H1 (cell line): ENCODE measurements at regions not wholly inside any gene's neighbourhood (a gene's known extent, or its start where the extent isn't known, plus 50 kb on each side); places are given as distances from the start of the nearest gene placed in this dataset.

Experiments
- ATF2 ChIP-seq: IDR thresholded peaks from 2 replicates; pipeline ENCODE4 v1.6.1; 2012; ENCODE audit warnings: low read length, inconsistent platforms
- CHD2 ChIP-seq: IDR thresholded peaks from 2 replicates; pipeline ENCODE4 v1.6.1; 2012; ENCODE audit warnings: low read length, improper control_type of control experiment
- CTCF ChIP-seq, 3 experiments: IDR thresholded peaks; 1 replicate in 2 of 3; 2 replicates in 1 of 3; pipeline versions ENCODE4 v1.5.1 to v1.6.1; 2011; ENCODE audit warnings: low read length in 3 of 3, mild to moderate bottlenecking in 3 of 3, inconsistent platforms in 2 of 3, low read depth in 1 of 3, moderate library complexity in 1 of 3; ENCODE audit not compliant: insufficient read depth in 1 of 3; ENCODE audit errors: control extremely low read depth in 1 of 3
- EZH2 ChIP-seq: fragments of 200-600 bp; sonication (generic); IDR thresholded peaks from 2 replicates; pipeline ENCODE4 v1.7.1; 2012; ENCODE audit warnings: low read depth, mild to moderate bottlenecking, moderate library complexity, low read length, inconsistent platforms; ENCODE audit not compliant: severe bottlenecking
- GABPA ChIP-seq: IDR thresholded peaks from 2 replicates; pipeline ENCODE4 v1.6.1; 2011; ENCODE audit warnings: mild to moderate bottlenecking, low read length, moderate library complexity, borderline replicate concordance; ENCODE audit not compliant: insufficient read depth
- KDM1A ChIP-seq: fragments of 200-600, 300-600 bp; sonication (generic); IDR thresholded peaks from 2 replicates; pipeline ENCODE4 v1.7.1; 2016; ENCODE audit warnings: mild to moderate bottlenecking, low read length, borderline replicate concordance
- SP1 ChIP-seq: IDR thresholded peaks from 2 replicates; pipeline ENCODE4 v1.6.1; 2011; ENCODE audit warnings: low read depth, low read length
- SP2 ChIP-seq: IDR thresholded peaks from 2 replicates; pipeline ENCODE4 v1.6.1; 2012; ENCODE audit warnings: mild to moderate bottlenecking, low read length, inconsistent platforms
- SP4 ChIP-seq: IDR thresholded peaks from 2 replicates; pipeline ENCODE4 v1.6.1; 2012; ENCODE audit warnings: low read length, inconsistent platforms

GRCh38 chr14:65219353-65219752 lies 117.0 kb upstream of the MAX start:
- TF ChIP-seq SP2 = no peak
- TF ChIP-seq SP1 = no peak
- no peak for TF ChIP-seq SP4
- no peak for TF ChIP-seq CTCF (IDR thresholded peaks at IDR 0.05; ENCODE audit: control extremely low read depth in 1 of 3, insufficient read depth in 1 of 3, low read depth in 1 of 3, low read length in 3 of 3)
- no peak for TF ChIP-seq GABPA
- TF ChIP-seq ATF2 = no peak
- no peak for TF ChIP-seq EZH2
- no peak for TF ChIP-seq CHD2
- TF ChIP-seq KDM1A = no peak
